C4-2B (cell line): ENCODE measurements at regions not wholly inside any gene's neighbourhood (a gene's known extent, or its start where the extent isn't known, plus 50 kb on each side); places are given as distances from the start of the nearest gene placed in this dataset.

Source experiments
- CTCF ChIP-seq: fragments of 450-650 bp; conservative IDR thresholded peaks from 2 replicates; pipeline ENCODE4 v1.5.1; 2017; ENCODE audit warnings: mild to moderate bottlenecking
- ZFX ChIP-seq: fragments of 450-650 bp; IDR thresholded peaks from 2 replicates; pipeline ENCODE4 v1.6.1; 2017

GRCh38 chr18:27602092-27602491 is 417.0 kb upstream of the CHST9 start:
- no peak for TF ChIP-seq CTCF
- TF ChIP-seq ZFX, result no peak
